Cardiac muscle cell (in vitro differentiated cells and primary cell): ENCODE measurements at regions not wholly inside any gene's neighbourhood (a gene's known extent, or its start where the extent isn't known, plus 50 kb on each side); places are given as distances from the start of the nearest gene placed in this dataset.

Experiments
- DNase-seq, 2 donors: peaks; one replicate each; pipeline versions ENCODE4 v3.0.0 to v3.0.0-alpha.2; 2010 to 2017; ENCODE audit warnings: low read depth in 1 of 2, low spot score in 1 of 2
- H3K27ac ChIP-seq: fragments of 200-600 bp; sonication (generic); 2 replicates; pipeline ENCODE4 v1.5.1; 2016
- H3K27me3 ChIP-seq: fragments of 200-600 bp; sonication (generic); 2 replicates; pipeline ENCODE4 v1.6.0; 2016; ENCODE audit warnings: control low read depth
- H3K36me3 ChIP-seq: fragments of 200-600 bp; sonication (generic); 2 replicates; pipeline ENCODE4 v1.5.1; 2016; ENCODE audit warnings: control low read depth
- H3K4me1 ChIP-seq: fragments of 200-600 bp; sonication (generic); 2 replicates; pipeline ENCODE4 v1.8.1; 2017; ENCODE audit warnings: low read depth, mild to moderate bottlenecking, mixed run types
- H3K4me3 ChIP-seq: fragments of 200-600 bp; sonication (generic); 2 replicates; pipeline ENCODE4 v1.5.1; 2016; ENCODE audit warnings: mild to moderate bottlenecking
- H3K9me3 ChIP-seq: fragments of 200-600 bp; sonication (generic); 2 replicates; pipeline ENCODE4 v1.5.1; 2017; ENCODE audit warnings: low read depth, mild to moderate bottlenecking, control low read depth
- CTCF ChIP-seq: IDR thresholded peaks from 2 replicates; pipeline ENCODE4 v1.5.1; 2012; ENCODE audit warnings: low read depth, mild to moderate bottlenecking, low read length

DNA sequence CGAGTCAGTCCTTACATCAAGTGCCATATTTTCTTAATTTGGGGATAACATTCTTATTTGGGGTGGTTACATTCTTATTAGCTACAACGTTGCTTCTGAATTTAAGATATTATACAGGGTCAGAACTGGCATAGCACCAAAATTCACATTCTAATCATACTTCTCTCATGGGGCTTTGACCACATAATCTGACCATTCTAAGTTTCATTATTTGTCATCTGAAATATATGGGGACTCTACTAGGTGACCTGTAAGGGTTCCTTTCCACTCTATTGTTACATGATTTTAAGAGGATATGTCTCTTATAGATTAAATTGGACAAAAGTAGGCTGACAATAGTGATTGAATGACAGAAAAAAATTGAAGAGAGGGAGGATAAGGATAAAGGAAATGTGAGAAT, 536.5 kb downstream of the KCTD12 start:
- no peak for TF ChIP-seq CTCF
- H3K4me1 ChIP-seq, result no peaks in the 10 kb centered on the region
- H3K27ac ChIP-seq, result no peak overlapping the region
- no peak overlapping the region for H3K4me3 ChIP-seq
- DNase-seq, result peak in 1 of 2 donors; percentile 41
- no peaks in the 10 kb centered on the region for H3K27me3 ChIP-seq
- no peaks in the 10 kb centered on the region for H3K9me3 ChIP-seq
- H3K36me3 ChIP-seq, result no peaks in the 10 kb centered on the region

GRCh38 chr13:76339649-76340048, 546.6 kb downstream of the KCTD12 start:
- Histone ChIP-seq H3K36me3 (no peaks in the 10 kb centered on the region), H3K9me3 (no peaks in the 10 kb centered on the region), H3K4me3 (no peak overlapping the region), H3K4me1 (no peaks in the 10 kb centered on the region), H3K27ac (no peak overlapping the region), H3K27me3 (no peaks in the 10 kb centered on the region)
- TF ChIP-seq CTCF, result no peak
- DNase-seq, result no peak

- no peak overlapping the region for H3K27ac ChIP-seq
- no peaks in the 10 kb centered on the region for H3K36me3 ChIP-seq
- no peak overlapping the region for H3K4me3 ChIP-seq
- no peaks in the 10 kb centered on the region for H3K9me3 ChIP-seq
- no peaks in the 10 kb centered on the region for H3K4me1 ChIP-seq
- no peak for DNase-seq
- no peak for TF ChIP-seq CTCF
- H3K27me3 ChIP-seq, result no peaks in the 10 kb centered on the region
These were observed 548.2 kb downstream of the KCTD12 start for GRCh38 chr13:76338003-76338402.

DNA sequence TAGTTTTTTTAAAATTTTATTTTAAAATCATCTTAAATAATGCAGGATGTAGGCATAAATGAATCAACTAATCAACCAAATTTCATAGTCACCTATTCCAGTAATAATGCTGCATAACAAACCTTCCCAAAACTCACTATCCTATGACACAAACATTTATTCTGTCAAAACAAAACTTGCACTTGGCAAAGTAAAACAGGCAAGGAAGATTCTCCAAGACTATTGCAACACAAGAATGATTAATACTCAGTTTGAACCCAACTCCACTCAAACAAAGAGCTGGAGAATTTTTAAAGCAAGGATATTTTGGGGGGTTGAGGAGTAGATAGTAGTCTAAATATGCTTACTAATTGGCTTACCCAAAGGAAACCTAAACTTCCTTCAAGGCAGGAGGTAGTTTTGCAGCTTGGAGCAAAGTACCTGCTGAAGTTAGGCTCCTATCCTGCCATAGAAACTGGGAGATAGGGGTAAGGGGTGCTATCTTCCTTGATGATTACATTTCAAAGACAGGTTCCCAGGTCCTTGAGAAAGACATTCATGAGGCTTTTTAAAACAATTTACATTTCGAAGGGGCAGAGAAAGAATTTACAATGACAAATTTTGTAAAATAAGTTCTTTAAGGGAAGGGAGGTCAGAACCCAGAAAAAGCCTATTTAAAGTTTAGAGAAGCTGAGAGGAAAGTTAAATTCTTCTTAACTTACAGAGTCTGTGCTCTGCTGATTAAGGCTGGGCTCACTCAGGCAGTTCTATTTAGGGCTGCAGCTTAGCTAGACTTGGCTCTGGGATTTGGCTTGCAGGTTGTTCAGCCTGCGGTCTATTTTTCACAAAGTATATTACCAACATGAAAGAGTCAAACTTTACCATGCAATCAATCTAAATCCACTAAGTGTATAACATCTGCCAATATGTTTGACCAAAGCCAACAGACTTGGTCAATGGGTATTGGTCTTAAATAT, 549.0 kb downstream of the KCTD12 start:
- no peaks in the 10 kb centered on the region for H3K9me3 ChIP-seq
- no peaks in the 10 kb centered on the region for H3K4me1 ChIP-seq
- H3K27me3 ChIP-seq, result no peaks in the 10 kb centered on the region
- DNase-seq, result no peak
- H3K36me3 ChIP-seq, result no peaks in the 10 kb centered on the region
- H3K27ac ChIP-seq, result peak overlapping the region; percentile 2
- TF ChIP-seq CTCF, result no peak
- no peak overlapping the region for H3K4me3 ChIP-seq

DNA sequence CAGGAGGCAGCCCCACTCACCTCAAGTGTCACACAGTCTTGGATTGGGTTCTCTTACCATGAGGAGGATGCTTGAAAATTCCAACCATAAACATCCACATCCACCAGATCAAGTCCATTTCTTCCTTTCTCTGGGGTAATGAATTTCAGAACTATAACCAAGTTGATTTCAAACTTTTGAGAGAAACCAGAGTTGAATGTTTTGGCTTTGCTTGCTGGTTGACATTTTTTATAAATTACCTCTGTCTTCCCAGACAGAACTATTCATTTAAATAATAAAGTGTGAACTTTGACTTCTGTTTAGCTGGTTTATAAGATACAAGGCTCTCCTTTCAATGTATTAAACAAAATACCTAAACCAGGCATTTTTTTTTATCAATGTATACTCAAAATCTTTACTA, 550.7 kb downstream of the KCTD12 start:
- no peak for DNase-seq
- H3K36me3 ChIP-seq, result no peaks in the 10 kb centered on the region
- H3K9me3 ChIP-seq, result no peaks in the 10 kb centered on the region
- no peak overlapping the region for H3K4me3 ChIP-seq
- H3K27me3 ChIP-seq, result no peaks in the 10 kb centered on the region
- no peaks in the 10 kb centered on the region for H3K4me1 ChIP-seq
- no peak for TF ChIP-seq CTCF
- H3K27ac ChIP-seq, result no peak overlapping the region
